ENCODE measurements at regions not wholly inside any gene's neighbourhood (a gene's known extent, or its start where the extent isn't known, plus 50 kb on each side); places are given as distances from the start of the nearest gene placed in this dataset.
A peak's percentile ranks its signal among the peaks of the same experiment; 100 is the strongest.
"Not testable (repeated sequence)": the region's sequence is repeated elsewhere in the genome, so short reads cannot be mapped to it uniquely, and the experiment has no call there.

DNA sequence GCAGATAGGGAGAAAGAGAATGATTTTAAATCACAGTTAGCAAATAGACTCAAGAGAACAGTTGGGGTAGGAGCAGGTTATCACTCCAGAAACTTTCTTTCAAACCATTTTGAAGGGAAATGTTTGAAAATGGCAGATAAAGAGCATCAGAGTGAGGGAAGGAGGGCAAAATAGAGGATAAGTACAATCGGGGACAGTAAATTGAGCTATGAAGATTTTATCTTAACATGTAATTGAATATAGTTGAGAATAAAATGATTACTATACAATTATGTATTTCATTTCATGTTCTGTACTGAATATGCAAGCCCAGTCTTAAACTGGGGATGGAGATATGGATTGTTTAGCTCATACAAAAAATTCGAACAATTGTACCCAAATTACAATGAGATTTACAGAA lies 54.0 kb downstream of the MAP10 start:
- no peak for DNase-seq

GRCh38 chr1:232861107-232861506 lies 55.9 kb downstream of the MAP10 start:
- DNase-seq: no peak

- DNase-seq: no peak
These were observed 58.5 kb downstream of the MAP10 start for GRCh38 chr1:232863544-232864275.

GRCh38 chr1:232865102-232865931 lies 60.1 kb downstream of the MAP10 start:
- DNase-seq: no peak

DNA sequence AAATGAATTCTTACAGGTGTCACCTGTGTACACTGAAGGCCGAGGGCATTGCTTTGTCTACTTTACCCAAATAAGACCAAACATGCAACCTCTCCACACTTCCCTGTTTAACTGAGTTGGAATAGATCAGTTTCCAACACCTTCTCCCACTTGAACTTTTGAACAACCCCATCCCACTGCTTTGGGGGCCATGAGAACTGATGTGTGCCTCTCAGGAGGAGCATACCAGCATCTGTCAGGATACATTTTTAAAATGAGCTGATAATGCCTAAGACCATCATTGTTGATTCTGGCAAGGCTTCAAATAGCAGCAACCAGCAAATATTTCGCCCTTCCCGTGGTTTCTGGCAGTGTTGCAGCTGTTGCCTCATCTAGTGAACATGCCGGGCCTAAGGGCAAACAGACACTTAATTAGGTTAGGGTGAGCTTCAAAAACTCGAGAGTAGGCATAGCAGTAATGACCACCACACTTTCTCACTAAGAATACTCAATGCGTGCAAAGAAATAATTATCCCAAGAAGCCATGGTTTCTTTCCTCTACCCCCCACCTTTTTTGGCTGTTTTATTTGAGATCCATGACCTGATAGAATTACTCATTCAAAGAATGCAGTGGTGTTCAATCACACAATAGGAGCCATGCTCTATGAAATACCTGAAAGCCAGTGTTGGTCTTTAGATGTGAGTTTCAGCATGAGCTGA lies 63.7 kb downstream of the MAP10 start:
- peak; percentile 24 for DNase-seq

GRCh38 chr1:232871291-232871969 lies 66.2 kb downstream of the MAP10 start:
- DNase-seq: not testable (repeated sequence)

- DNase-seq: no peak
These were observed 67.1 kb downstream of the MAP10 start for GRCh38 chr1:232872284-232872683.

- DNase-seq: no peak
These were observed 67.5 kb downstream of the MAP10 start for GRCh38 chr1:232872738-232873137.

GRCh38 chr1:232873412-232873811 lies 68.2 kb downstream of the MAP10 start:
- no peak for DNase-seq

DNA sequence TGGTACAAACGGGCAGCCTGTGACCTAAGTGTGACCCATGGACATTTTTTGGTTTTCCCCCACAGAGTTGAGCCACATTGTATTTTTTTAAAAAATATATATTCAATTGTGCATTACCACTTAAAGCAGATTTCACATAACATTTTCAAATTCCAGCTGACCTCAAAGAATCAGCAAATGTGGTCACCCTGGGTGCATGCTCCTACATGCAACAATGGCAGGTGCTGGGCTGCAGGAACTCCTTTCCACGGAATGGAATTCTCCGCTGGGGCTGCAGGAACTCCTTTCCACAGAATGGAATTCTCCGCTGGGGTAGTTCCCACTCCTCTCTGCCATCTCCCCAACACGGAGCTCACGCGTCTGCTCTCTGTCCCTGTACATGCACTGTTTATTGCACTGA lies 68.7 kb downstream of the MAP10 start:
- no peak for DNase-seq

DNA sequence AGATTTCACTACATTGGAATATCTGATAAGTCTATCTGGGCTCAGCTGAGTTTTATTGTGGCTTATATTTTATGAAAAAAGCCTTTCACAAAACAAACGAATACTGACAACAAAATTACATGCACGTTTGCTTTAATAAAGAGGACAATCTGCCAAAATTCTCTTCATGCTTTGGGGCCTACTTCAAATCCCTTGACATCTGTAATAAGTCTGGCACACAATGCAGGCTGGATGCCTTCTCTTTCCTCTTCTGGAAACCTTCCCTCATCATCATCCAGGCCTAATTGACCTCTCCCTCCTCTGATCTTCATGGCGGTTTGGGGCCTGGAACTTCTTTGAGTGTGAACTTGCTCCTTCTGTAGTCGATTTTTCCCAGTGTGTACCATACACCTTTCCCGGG lies 70.3 kb downstream of the MAP10 start:
- no peak for DNase-seq

- no peak for DNase-seq
These were observed 71.5 kb downstream of the MAP10 start for GRCh38 chr1:232876506-232877364.

GRCh38 chr1:232877365-232878028 lies 72.3 kb downstream of the MAP10 start:
- no peak for DNase-seq

GRCh38 chr1:232878086-232878485 lies 72.3 kb upstream of the NTPCR start:
- no peak for DNase-seq

DNA sequence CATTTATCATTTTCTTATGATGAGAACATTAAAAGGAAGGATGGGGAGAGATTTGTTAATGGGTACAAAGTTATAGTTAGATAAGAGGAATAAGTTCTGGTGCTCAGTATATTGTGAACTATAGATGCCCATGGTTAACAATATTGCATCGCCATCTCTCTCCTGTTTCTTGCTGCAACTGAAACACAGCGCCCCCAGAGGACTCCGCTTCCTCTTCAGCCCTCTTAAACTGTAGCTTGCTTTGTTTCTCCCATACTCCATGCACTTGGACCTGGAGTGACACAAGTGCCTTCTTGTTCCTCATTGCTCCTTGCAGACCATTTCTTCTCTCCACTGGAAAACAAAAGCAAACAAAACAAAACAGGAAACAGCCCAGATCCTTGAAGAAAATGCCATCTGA lies 70.1 kb upstream of the NTPCR start:
- no peak for DNase-seq

- no peak for DNase-seq
These were observed 66.3 kb upstream of the NTPCR start for GRCh38 chr1:232883992-232884661.

DNA sequence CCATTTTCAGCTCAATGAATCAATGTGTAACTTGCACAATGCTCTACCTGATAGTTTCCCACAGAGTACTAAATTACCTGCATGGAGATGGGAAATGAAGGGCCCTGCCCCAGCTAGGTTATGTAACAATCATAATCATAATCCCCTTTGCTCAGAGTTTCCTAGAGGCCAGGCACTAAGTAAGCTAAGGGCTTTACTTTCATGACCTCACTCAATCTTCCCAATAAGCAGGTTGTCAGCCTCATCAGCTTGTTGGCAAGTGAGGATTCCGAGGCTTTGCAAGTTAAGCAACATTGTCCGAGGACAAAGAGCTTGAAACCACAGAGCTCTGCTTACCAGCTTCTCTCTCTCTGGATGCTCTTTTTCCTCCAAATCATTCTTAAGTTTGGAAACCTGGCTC lies 64.1 kb upstream of the NTPCR start:
- no peak for DNase-seq

DNA sequence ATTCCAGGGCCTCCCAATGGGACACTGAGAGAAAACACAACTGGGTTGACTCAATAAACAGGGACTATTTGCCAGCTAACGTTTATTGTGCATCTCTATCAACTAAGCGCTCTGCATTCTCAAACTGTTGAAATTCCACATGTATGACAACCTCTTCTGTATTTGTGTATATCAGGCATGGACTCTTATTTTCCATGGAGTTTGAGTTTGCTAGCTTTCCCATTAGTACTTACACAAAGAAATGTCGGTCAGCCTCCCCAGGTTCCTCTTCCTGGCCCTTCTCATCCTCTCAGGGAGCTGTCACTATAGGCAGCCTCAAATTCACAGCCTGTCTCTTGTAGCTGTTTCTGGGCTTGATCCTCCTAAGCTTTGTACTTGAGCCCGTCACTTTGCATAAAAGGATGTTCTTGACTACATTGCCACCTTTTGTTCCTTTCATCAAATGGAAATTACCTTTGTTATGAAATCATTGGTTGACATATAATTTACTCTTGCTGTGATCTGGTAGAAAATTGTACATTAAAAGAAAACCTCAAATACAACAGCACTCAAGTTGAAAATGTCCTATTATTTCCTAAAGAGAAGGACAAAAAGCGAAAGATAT lies 60.0 kb upstream of the NTPCR start:
- no peak for DNase-seq

- DNase-seq: no peak
These were observed 59.3 kb upstream of the NTPCR start for GRCh38 chr1:232891071-232891470.

DNA sequence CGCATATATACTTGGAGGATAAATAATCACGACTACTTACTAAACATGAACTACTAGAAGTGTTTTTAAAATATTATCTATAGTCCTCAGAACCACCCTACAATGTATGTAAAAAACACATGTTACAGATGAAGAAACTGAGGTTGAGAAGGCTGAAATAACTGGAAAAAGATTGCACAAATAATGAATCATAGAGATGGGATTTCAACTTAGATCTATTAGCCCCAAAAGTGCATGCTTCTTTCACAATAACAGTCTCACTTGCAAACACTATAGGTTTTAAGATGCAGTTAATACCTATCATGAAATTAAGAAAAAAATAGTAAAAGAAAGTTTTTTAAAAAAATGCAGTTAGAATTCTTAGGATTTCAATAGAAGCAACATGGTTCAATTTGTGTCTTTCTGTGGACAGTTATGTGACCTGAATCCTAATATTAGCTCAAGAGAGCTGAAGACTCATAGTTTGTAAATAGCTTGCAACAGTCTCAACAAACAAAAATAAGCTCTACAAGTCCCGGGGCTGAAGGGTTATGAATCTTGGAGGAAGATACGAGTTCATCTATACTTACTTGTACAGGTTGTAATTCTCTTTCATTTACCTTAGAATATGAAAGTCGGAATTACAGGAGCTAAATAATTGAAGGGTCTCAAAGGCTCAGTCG lies 58.6 kb upstream of the NTPCR start:
- DNase-seq: no peak

Data from NCI-H2081 treated with DMSO at 0.1 percent for 48 hours (cell line).